BJ (cell line): ENCODE measurements at regions not wholly inside any gene's neighbourhood (a gene's known extent, or its start where the extent isn't known, plus 50 kb on each side); places are given as distances from the start of the nearest gene placed in this dataset.

Source experiments
- CTCF ChIA-PET: fragments of 350-600 bp; formaldehyde crosslinking; extraction: SDS; loops from one replicate; lab custom pipeline; 2021; ENCODE audit warnings: antibody characterized with exemption, inconsistent platforms; lab: Yijun Ruan, JAX
- POLR2A ChIA-PET: fragments of 300-600 bp; sonication (Branson Sonifier 250); formaldehyde crosslinking; extraction: SDS; loops from one replicate; lab custom pipeline; 2021; ENCODE audit warnings: antibody characterized with exemption; lab: Charles Lee
- DNase-seq: peaks from one replicate; pipeline ENCODE4 v3.0.0-alpha.2; 2011; ENCODE audit warnings: low read depth
- H3K27me3 ChIP-seq: 2 replicates; pipeline ENCODE4 v1.6.0; 2011; ENCODE audit warnings: low read length; ENCODE audit not compliant: control insufficient read depth, insufficient read depth
- H3K36me3 ChIP-seq: 2 replicates; pipeline ENCODE4 v1.5.1; 2011; ENCODE audit warnings: low read length; ENCODE audit not compliant: control insufficient read depth, insufficient read depth
- H3K4me3 ChIP-seq: 2 replicates; pipeline ENCODE4 v1.5.1; 2011; ENCODE audit warnings: low read depth, mild to moderate bottlenecking, control low read depth, low read length
- CTCF ChIP-seq: IDR thresholded peaks from 2 replicates; pipeline ENCODE4 v1.5.1; 2011; ENCODE audit warnings: low read depth, mild to moderate bottlenecking, control low read depth, inconsistent platforms, low read length, moderate library complexity; ENCODE audit not compliant: insufficient read depth

- TF ChIP-seq CTCF, result no peak
- no peaks in the 10 kb centered on the region for H3K27me3 ChIP-seq
- ChIA-PET CTCF (no interaction called here), POLR2A (no interaction called here)
- no peaks in the 10 kb centered on the region for H3K36me3 ChIP-seq
- H3K4me3 ChIP-seq, result no peak overlapping the region
- DNase-seq, result no peak
Measured at GRCh38 chr3:80890571-80890970, 870.9 kb downstream of the GBE1 start.

- Histone ChIP-seq H3K4me3 (no peak overlapping the region), H3K27me3 (no peaks in the 10 kb centered on the region), H3K36me3 (no peaks in the 10 kb centered on the region)
- TF ChIP-seq CTCF, result no peak
- DNase-seq, result no peak
- CTCF ChIA-PET, result no interaction called here
- POLR2A ChIA-PET, result no interaction called here
Measured at GRCh38 chr3:80889535-80889934, 871.9 kb downstream of the GBE1 start.

- POLR2A ChIA-PET, result no interaction called here
- no peak for TF ChIP-seq CTCF
Measured at GRCh38 chr3:80870476-80871041, 890.9 kb downstream of the GBE1 start.

GRCh38 chr3:80855482-80855881 lies 906.0 kb downstream of the GBE1 start:
- TF ChIP-seq CTCF, result no peak
- Histone ChIP-seq H3K4me3 (no peak overlapping the region), H3K27me3 (no peaks in the 10 kb centered on the region), H3K36me3 (no peaks in the 10 kb centered on the region)
- ChIA-PET POLR2A (no interaction called here), CTCF (no interaction called here)
- DNase-seq, result no peak

More at GRCh38 chr3:80870476-80871041, 890.9 kb downstream of the GBE1 start:
- Histone ChIP-seq H3K36me3 (no peaks in the 10 kb centered on the region), H3K27me3 (no peaks in the 10 kb centered on the region), H3K4me3 (no peak overlapping the region)
- CTCF ChIA-PET, result interaction anchor here (1.0 kb wide), 1 partner anchor 13 kb away, joined by 3 read pairs; no protein-coding TSS in a partner anchor
- no peak for DNase-seq

- ChIA-PET POLR2A (no interaction called here), CTCF (no interaction called here)
- Histone ChIP-seq H3K27me3 (no peaks in the 10 kb centered on the region), H3K4me3 (no peak overlapping the region), H3K36me3 (no peaks in the 10 kb centered on the region)
- DNase-seq, result no peak
- no peak for TF ChIP-seq CTCF
Measured at GRCh38 chr3:80836395-80836794, 925.0 kb downstream of the GBE1 start.
